ENCODE measurements at regions not wholly inside any gene's neighbourhood (a gene's known extent, or its start where the extent isn't known, plus 50 kb on each side); places are given as distances from the start of the nearest gene placed in this dataset.

DNA sequence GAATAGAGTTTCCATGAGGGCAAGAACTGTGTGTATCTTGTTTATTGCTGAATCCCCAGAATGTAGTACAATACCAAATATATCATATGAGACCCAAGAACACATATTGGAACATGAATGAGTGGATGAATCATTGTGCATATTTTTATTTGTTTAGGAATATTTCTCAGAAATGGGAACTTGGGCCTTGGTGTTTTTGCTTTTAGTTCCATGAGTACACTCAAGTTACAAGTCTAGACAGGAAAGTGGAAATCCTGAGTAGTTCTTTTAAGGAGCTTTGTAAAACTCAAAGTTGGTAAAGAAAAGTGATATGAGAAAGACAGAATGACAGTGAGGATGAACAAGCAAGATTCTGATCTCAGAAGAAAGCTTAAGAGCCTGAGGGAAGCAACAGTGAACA, 647.0 kb downstream of the EFNA5 start:
- no peak for TF ChIP-seq EZH2phosphoT487 (IDR thresholded peaks at IDR 0.05; ENCODE audit: borderline replicate concordance, low read depth, low read length)
- TF ChIP-seq, protein P1, sequence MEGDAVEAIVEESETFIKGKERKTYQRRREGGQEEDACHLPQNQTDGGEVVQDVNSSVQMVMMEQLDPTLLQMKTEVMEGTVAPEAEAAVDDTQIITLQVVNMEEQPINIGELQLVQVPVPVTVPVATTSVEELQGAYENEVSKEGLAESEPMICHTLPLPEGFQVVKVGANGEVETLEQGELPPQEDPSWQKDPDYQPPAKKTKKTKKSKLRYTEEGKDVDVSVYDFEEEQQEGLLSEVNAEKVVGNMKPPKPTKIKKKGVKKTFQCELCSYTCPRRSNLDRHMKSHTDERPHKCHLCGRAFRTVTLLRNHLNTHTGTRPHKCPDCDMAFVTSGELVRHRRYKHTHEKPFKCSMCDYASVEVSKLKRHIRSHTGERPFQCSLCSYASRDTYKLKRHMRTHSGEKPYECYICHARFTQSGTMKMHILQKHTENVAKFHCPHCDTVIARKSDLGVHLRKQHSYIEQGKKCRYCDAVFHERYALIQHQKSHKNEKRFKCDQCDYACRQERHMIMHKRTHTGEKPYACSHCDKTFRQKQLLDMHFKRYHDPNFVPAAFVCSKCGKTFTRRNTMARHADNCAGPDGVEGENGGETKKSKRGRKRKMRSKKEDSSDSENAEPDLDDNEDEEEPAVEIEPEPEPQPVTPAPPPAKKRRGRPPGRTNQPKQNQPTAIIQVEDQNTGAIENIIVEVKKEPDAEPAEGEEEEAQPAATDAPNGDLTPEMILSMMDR (conservative IDR thresholded peaks at IDR 0.05; ENCODE audit: low read length), result no peak
